ENCODE measurements at regions not wholly inside any gene's neighbourhood (a gene's known extent, or its start where the extent isn't known, plus 50 kb on each side); places are given as distances from the start of the nearest gene placed in this dataset.

DNA sequence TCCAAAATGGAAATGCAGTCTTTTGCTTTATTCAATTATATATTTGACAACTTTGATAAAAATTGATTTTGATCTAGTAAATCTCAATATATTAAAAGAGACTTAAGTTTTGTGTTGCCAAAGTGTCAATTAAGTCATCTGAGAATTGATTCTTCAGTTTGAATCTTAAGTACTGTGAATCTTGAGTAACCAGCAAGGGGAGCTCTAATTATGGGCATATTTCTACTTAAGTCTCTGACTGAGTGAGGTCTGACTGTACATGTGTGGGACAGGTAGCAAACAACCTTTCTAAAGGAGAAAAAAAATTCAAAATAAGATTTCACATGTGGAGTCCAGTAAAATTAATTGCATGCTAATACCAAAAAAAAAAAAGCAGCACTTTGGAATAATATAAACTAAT lies 503.7 kb upstream of the SLC8A1 start:
- TF ChIP-seq, protein P1, sequence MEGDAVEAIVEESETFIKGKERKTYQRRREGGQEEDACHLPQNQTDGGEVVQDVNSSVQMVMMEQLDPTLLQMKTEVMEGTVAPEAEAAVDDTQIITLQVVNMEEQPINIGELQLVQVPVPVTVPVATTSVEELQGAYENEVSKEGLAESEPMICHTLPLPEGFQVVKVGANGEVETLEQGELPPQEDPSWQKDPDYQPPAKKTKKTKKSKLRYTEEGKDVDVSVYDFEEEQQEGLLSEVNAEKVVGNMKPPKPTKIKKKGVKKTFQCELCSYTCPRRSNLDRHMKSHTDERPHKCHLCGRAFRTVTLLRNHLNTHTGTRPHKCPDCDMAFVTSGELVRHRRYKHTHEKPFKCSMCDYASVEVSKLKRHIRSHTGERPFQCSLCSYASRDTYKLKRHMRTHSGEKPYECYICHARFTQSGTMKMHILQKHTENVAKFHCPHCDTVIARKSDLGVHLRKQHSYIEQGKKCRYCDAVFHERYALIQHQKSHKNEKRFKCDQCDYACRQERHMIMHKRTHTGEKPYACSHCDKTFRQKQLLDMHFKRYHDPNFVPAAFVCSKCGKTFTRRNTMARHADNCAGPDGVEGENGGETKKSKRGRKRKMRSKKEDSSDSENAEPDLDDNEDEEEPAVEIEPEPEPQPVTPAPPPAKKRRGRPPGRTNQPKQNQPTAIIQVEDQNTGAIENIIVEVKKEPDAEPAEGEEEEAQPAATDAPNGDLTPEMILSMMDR (conservative IDR thresholded peaks at IDR 0.05 in 1 of 2, IDR thresholded peaks at IDR 0.05 in 1 of 2; ENCODE audit: low read depth in 1 of 2, low read length in 2 of 2) = no peak
- no peak for TF ChIP-seq EZH2 (IDR thresholded peaks at IDR 0.05; ENCODE audit: low read length, missing control alignments)
- Histone ChIP-seq H3K4me2 (ENCODE audit: extremely low read depth, insufficient read depth, low read length) (no peak overlapping the region), H3K27ac (ENCODE audit: insufficient read depth, low read length) (no peak overlapping the region), H3K9ac (ENCODE audit: insufficient read depth, low read length) (no peak overlapping the region), H4K20me1 (ENCODE audit: control insufficient read depth, extremely low read depth, insufficient read depth, low read length) (no peaks in the 10 kb centered on the region), H3K36me3 (ENCODE audit: control insufficient read depth, insufficient read depth, low read length) (no peaks in the 10 kb centered on the region), H3K79me2 (ENCODE audit: control insufficient read depth, insufficient read depth, low read length) (no peaks in the 10 kb centered on the region), H3K27me3 (ENCODE audit: control insufficient read depth, insufficient read depth, low read length) (no peaks in the 10 kb centered on the region), H3K4me1 (ENCODE audit: control insufficient read depth, extremely low read depth, insufficient read depth, low read length) (no peaks in the 10 kb centered on the region), H3K4me3 (replicated peaks in 1 of 4; ENCODE audit: control extremely low read depth in 1 of 4, insufficient read depth in 1 of 4, low read depth in 3 of 4, low read length in 4 of 4) (no peak overlapping the region), H2AFZ (ENCODE audit: low read length) (no peak overlapping the region), H3K9me3 (ENCODE audit: control insufficient read depth, insufficient read depth, low read depth, low read length) (no peaks in the 10 kb centered on the region)
- DNase-seq (ENCODE audit: low read depth in 2 of 2) = peak in 1 of 2 donors; percentile 1

DNA sequence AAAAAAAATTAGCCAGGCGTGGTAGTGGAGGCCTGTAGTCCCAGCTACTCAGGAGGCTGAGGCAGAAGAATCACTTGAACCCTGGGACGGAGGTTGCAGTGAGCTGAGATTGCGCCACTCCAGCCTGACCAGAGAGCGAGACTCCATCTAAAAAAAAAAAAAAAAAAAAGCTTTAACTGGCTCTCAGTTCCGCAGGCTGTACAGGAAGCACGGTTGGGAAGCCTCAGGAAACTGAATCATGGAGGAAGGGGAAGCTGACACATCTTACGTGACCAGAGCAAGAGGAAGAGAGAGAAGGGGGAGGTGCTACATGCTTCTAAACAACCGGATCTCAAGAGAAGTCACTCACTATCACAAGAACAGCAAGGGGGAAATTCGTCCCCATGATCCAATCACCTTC lies 505.6 kb upstream of the SLC8A1 start:
- TF ChIP-seq, protein P1 (conservative IDR thresholded peaks at IDR 0.05 in 1 of 2, IDR thresholded peaks at IDR 0.05 in 1 of 2; ENCODE audit: low read depth in 1 of 2, low read length in 2 of 2) = no peak
- TF ChIP-seq EZH2 (IDR thresholded peaks at IDR 0.05; ENCODE audit: low read length, missing control alignments) = no peak
- H3K4me3 ChIP-seq (replicated peaks in 1 of 4; ENCODE audit: control extremely low read depth in 1 of 4, insufficient read depth in 1 of 4, low read depth in 3 of 4, low read length in 4 of 4) = no peak overlapping the region
- no peak overlapping the region for H3K9ac ChIP-seq (ENCODE audit: insufficient read depth, low read length)
- no peaks in the 10 kb centered on the region for H3K4me1 ChIP-seq (ENCODE audit: control insufficient read depth, extremely low read depth, insufficient read depth, low read length)
- H3K79me2 ChIP-seq (ENCODE audit: control insufficient read depth, insufficient read depth, low read length) = no peaks in the 10 kb centered on the region
- no peak for DNase-seq (ENCODE audit: low read depth in 2 of 2)
- no peak overlapping the region for H2AFZ ChIP-seq (ENCODE audit: low read length)
- H3K27ac ChIP-seq (ENCODE audit: insufficient read depth, low read length) = no peak overlapping the region
- no peaks in the 10 kb centered on the region for H4K20me1 ChIP-seq (ENCODE audit: control insufficient read depth, extremely low read depth, insufficient read depth, low read length)
- H3K27me3 ChIP-seq (ENCODE audit: control insufficient read depth, insufficient read depth, low read length) = no peaks in the 10 kb centered on the region
- no peak overlapping the region for H3K4me2 ChIP-seq (ENCODE audit: extremely low read depth, insufficient read depth, low read length)
- H3K36me3 ChIP-seq (ENCODE audit: control insufficient read depth, insufficient read depth, low read length) = no peaks in the 10 kb centered on the region
- no peaks in the 10 kb centered on the region for H3K9me3 ChIP-seq (ENCODE audit: control insufficient read depth, insufficient read depth, low read depth, low read length)

DNA sequence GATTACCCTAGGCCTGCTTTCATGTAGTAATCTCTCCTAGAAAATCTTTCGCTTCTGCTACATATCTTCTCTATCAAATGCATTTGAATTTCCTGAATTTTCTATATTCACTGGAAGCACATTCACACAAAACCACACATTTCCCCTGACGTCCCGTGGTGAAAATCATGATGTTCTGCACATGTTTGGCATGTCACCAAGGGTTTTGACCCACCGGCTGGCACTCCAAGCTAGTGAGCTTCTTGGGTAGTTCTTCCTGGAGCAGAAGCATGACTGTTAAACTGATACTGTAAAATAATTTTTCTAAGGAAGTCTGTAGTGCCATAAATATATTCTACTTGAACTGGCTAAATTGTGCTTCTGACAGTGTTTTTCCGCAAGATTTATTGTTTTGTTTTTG lies 510.1 kb upstream of the SLC8A1 start:
- H3K79me2 ChIP-seq (ENCODE audit: control insufficient read depth, insufficient read depth, low read length) = no peaks in the 10 kb centered on the region
- no peak overlapping the region for H3K27ac ChIP-seq (ENCODE audit: insufficient read depth, low read length)
- no peak overlapping the region for H3K9ac ChIP-seq (ENCODE audit: insufficient read depth, low read length)
- H3K27me3 ChIP-seq (ENCODE audit: control insufficient read depth, insufficient read depth, low read length) = no peaks in the 10 kb centered on the region
- no peak overlapping the region for H3K4me3 ChIP-seq (replicated peaks in 1 of 4; ENCODE audit: control extremely low read depth in 1 of 4, insufficient read depth in 1 of 4, low read depth in 3 of 4, low read length in 4 of 4)
- H3K36me3 ChIP-seq (ENCODE audit: control insufficient read depth, insufficient read depth, low read length) = no peaks in the 10 kb centered on the region
- H3K4me2 ChIP-seq (ENCODE audit: extremely low read depth, insufficient read depth, low read length) = no peak overlapping the region
- H3K9me3 ChIP-seq (ENCODE audit: control insufficient read depth, insufficient read depth, low read depth, low read length) = no peaks in the 10 kb centered on the region
- peak in 1 of 2 donors; percentile 11 for DNase-seq (ENCODE audit: low read depth in 2 of 2)
- H2AFZ ChIP-seq (ENCODE audit: low read length) = no peak overlapping the region
- H3K4me1 ChIP-seq (ENCODE audit: control insufficient read depth, extremely low read depth, insufficient read depth, low read length) = no peaks in the 10 kb centered on the region
- no peaks in the 10 kb centered on the region for H4K20me1 ChIP-seq (ENCODE audit: control insufficient read depth, extremely low read depth, insufficient read depth, low read length)
- TF ChIP-seq, protein P1 (conservative IDR thresholded peaks at IDR 0.05 in 1 of 2, IDR thresholded peaks at IDR 0.05 in 1 of 2; ENCODE audit: low read depth in 1 of 2, low read length in 2 of 2) = no peak
- no peak for TF ChIP-seq EZH2 (IDR thresholded peaks at IDR 0.05; ENCODE audit: low read length, missing control alignments)

All from fibroblast of lung (primary cell).